HepG2 (cell line): ENCODE measurements at regions not wholly inside any gene's neighbourhood (a gene's known extent, or its start where the extent isn't known, plus 50 kb on each side); places are given as distances from the start of the nearest gene placed in this dataset.

Experiments
- AGO1 ChIP-seq: fragments of 200-400 bp; formaldehyde crosslinking; IDR thresholded peaks from 2 replicates; pipeline ENCODE4 v1.6.1; 2017; ENCODE audit warnings: mild to moderate bottlenecking, low read depth, low read length, moderate library complexity; ENCODE audit not compliant: poor library complexity, severe bottlenecking
- DMTF1 ChIP-seq: sonication (generic); formaldehyde crosslinking; IDR thresholded peaks from 2 replicates; pipeline ENCODE4 v1.4.0; 2020; ENCODE audit warnings: mild to moderate bottlenecking, missing genetic modification reagents
- E2F1 ChIP-seq: sonication (generic); formaldehyde crosslinking; IDR thresholded peaks from 2 replicates; pipeline ENCODE4 v1.5.0; 2020; ENCODE audit warnings: missing genetic modification reagents
- FOSL2 ChIP-seq: sonication (generic); formaldehyde crosslinking; IDR thresholded peaks from 2 replicates; pipeline ENCODE4 v1.4.0; 2020; ENCODE audit warnings: missing genetic modification reagents
- GATA4 ChIP-seq: sonication (generic); IDR thresholded peaks from 2 replicates; pipeline ENCODE4 v1.6.1; 2016; ENCODE audit warnings: antibody characterized with exemption, low read depth, borderline replicate concordance
- HNRNPK ChIP-seq: fragments of 200-400 bp; formaldehyde crosslinking; IDR thresholded peaks from 2 replicates; pipeline ENCODE4 v1.6.1; 2018; ENCODE audit warnings: low read length, low read depth, moderate library complexity, mild to moderate bottlenecking; ENCODE audit not compliant: poor library complexity, severe bottlenecking
- IKZF1 ChIP-seq: fragments of 450-650 bp; IDR thresholded peaks from 2 replicates; pipeline ENCODE4 v1.7.1; 2016
- KAT2B ChIP-seq: fragments of 150-350 bp; IDR thresholded peaks from 2 replicates; pipeline ENCODE4 v1.6.1; 2014; ENCODE audit warnings: low read depth, low read length, borderline replicate concordance
- KDM5B ChIP-seq: sonication (generic); formaldehyde crosslinking; IDR thresholded peaks from 2 replicates; pipeline ENCODE4 v1.4.0; 2020; ENCODE audit warnings: missing genetic modification reagents, mild to moderate bottlenecking, borderline replicate concordance
- KLF12 ChIP-seq: sonication (generic); formaldehyde crosslinking; IDR thresholded peaks from 2 replicates; pipeline ENCODE4 v1.4.0; 2020; ENCODE audit warnings: missing genetic modification reagents, borderline replicate concordance
- MIXL1 ChIP-seq: IDR thresholded peaks from 2 replicates; pipeline ENCODE4 v1.6.1; 2016
- POGZ ChIP-seq: sonication (generic); formaldehyde crosslinking; IDR thresholded peaks from 2 replicates; pipeline ENCODE4 v1.4.0; 2020; ENCODE audit warnings: mild to moderate bottlenecking, missing genetic modification reagents
- REPIN1 ChIP-seq: sonication (generic); formaldehyde crosslinking; IDR thresholded peaks from 2 replicates; pipeline ENCODE4 v1.8.0; 2022; ENCODE audit warnings: missing genetic modification reagents, low read depth, mild to moderate bottlenecking, borderline replicate concordance
- RORA ChIP-seq: sonication (generic); formaldehyde crosslinking; IDR thresholded peaks from 2 replicates; pipeline ENCODE4 v1.5.0; 2020; ENCODE audit warnings: mild to moderate bottlenecking, missing genetic modification reagents, moderate library complexity
- SKI ChIP-seq: fragments of 450-650 bp; IDR thresholded peaks from one replicate; pipeline ENCODE4 v1.6.1; 2018; ENCODE audit warnings: mild to moderate bottlenecking; ENCODE audit not compliant: partially characterized antibody
- SOX5 ChIP-seq: IDR thresholded peaks from 2 replicates; pipeline ENCODE4 v1.6.1; 2016; ENCODE audit warnings: borderline replicate concordance
- ZKSCAN1 ChIP-seq: fragments of 150-350 bp; IDR thresholded peaks from 2 replicates; pipeline ENCODE4 v1.6.1; 2014; ENCODE audit warnings: low read length
- ZNF264 ChIP-seq: sonication (generic); formaldehyde crosslinking; IDR thresholded peaks from 2 replicates; pipeline ENCODE4 v1.4.0; 2020; ENCODE audit warnings: missing genetic modification reagents
- ZNF282 ChIP-seq: fragments of 450-650 bp; IDR thresholded peaks from 2 replicates; pipeline ENCODE4 v1.6.1; 2018; ENCODE audit not compliant: partially characterized antibody
- ZNF3 ChIP-seq: IDR thresholded peaks from 2 replicates; pipeline ENCODE4 v1.7.0; 2017; ENCODE audit warnings: inconsistent platforms
- ZNF670 ChIP-seq: sonication (generic); formaldehyde crosslinking; IDR thresholded peaks from 2 replicates; pipeline ENCODE4 v1.8.0; 2022; ENCODE audit warnings: mild to moderate bottlenecking, missing genetic modification reagents, borderline replicate concordance
- ZNF720 ChIP-seq: sonication (generic); formaldehyde crosslinking; IDR thresholded peaks from 2 replicates; pipeline ENCODE4 v1.4.0; 2020; ENCODE audit warnings: missing genetic modification reagents
- ZNF772 ChIP-seq: sonication (generic); formaldehyde crosslinking; IDR thresholded peaks from 2 replicates; pipeline ENCODE4 v1.5.0; 2020; ENCODE audit warnings: mild to moderate bottlenecking, missing genetic modification reagents
- TF ChIP-seq, protein P1 (sequence below): sonication (generic); formaldehyde crosslinking; IDR thresholded peaks from 2 replicates; pipeline ENCODE4 v1.4.0; 2020; ENCODE audit warnings: missing genetic modification reagents

GRCh38 chr2:224272237-224272910 lies 129.5 kb downstream of the FAM124B start (continued):
- TF ChIP-seq E2F1: no peak
- TF ChIP-seq GATA4: peak; percentile 78; the same call in 1 of the 2 replicates
- no peak for TF ChIP-seq ZNF3 (CRISPR knock-in tag)
- peak; percentile 82 for TF ChIP-seq SKI
- 0 out of 2 replicates have a peak, but pooled peaks have one; percentile 16 for TF ChIP-seq POGZ (CRISPR knock-in tag)
- TF ChIP-seq AGO1: no peak
- no peak for TF ChIP-seq ZNF772 (CRISPR knock-in tag)
- TF ChIP-seq ZNF282: no peak
- TF ChIP-seq ZNF264 (CRISPR knock-in tag): peak; percentile 42; the same call in 1 of the 2 replicates
- TF ChIP-seq RORA (CRISPR knock-in tag): no peak
- TF ChIP-seq, protein P1, sequence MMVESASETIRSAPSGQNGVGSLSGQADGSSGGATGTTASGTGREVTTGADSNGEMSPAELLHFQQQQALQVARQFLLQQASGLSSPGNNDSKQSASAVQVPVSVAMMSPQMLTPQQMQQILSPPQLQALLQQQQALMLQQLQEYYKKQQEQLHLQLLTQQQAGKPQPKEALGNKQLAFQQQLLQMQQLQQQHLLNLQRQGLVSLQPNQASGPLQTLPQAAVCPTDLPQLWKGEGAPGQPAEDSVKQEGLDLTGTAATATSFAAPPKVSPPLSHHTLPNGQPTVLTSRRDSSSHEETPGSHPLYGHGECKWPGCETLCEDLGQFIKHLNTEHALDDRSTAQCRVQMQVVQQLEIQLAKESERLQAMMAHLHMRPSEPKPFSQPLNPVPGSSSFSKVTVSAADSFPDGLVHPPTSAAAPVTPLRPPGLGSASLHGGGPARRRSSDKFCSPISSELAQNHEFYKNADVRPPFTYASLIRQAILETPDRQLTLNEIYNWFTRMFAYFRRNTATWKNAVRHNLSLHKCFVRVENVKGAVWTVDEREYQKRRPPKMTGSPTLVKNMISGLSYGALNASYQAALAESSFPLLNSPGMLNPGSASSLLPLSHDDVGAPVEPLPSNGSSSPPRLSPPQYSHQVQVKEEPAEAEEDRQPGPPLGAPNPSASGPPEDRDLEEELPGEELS (CRISPR knock-in tag): peak; percentile 64; the same call in 1 of the 2 replicates
- TF ChIP-seq SOX5 (CRISPR knock-in tag): peak; percentile 78
- no peak for TF ChIP-seq KDM5B
- TF ChIP-seq KLF12 (CRISPR knock-in tag): no peak
- TF ChIP-seq MIXL1: peak; percentile 49; the same call in 1 of the 2 replicates
- TF ChIP-seq DMTF1 (CRISPR knock-in tag): no peak
- no peak for TF ChIP-seq ZNF720 (CRISPR knock-in tag)
- TF ChIP-seq KAT2B: no peak
- peak; percentile 83; the same call in 1 of the 2 replicates for TF ChIP-seq ZNF670 (CRISPR knock-in tag)
- no peak for TF ChIP-seq IKZF1
- TF ChIP-seq HNRNPK: no peak
- peak; percentile 22; the same call in 1 of the 2 replicates for TF ChIP-seq REPIN1
- no peak for TF ChIP-seq ZKSCAN1
- peak; percentile 91 for TF ChIP-seq FOSL2
